B cell (primary cell): ENCODE measurements at regions not wholly inside any gene's neighbourhood (a gene's known extent, or its start where the extent isn't known, plus 50 kb on each side); places are given as distances from the start of the nearest gene placed in this dataset.

ENCODE experiments used
- ATAC-seq: fragments of 200-7000 bp; cut with Tn5 transposase; one replicate; pipeline ENCODE4 v1.10.0; 2021; ENCODE audit warnings: low read depth, mild to moderate bottlenecking, moderate number of reproducible peaks, moderate library complexity
- CTCF ChIA-PET: fragments of 350-600 bp; sonication (Branson Sonifier 250); formaldehyde crosslinking; loops from one replicate; lab custom pipeline; 2021; ENCODE audit warnings: antibody characterized with exemption, inconsistent platforms; lab: Charles Lee
- POLR2A ChIA-PET: fragments of 350-600 bp; sonication (Branson Sonifier 250); formaldehyde crosslinking; loops from one replicate; lab custom pipeline; 2021; ENCODE audit warnings: antibody characterized with exemption; lab: Charles Lee
- DNase-seq: peaks from one replicate; pipeline ENCODE4 v3.0.0; 2013
- H2AFZ ChIP-seq: 2 replicates; pipeline ENCODE4 v1.6.1; 2012; ENCODE audit warnings: mild to moderate bottlenecking, low read depth, low read length; ENCODE audit not compliant: insufficient read depth, poor library complexity, severe bottlenecking
- H3K27ac ChIP-seq, 2 donors: 1 replicate in 1 of 2; 2 replicates in 1 of 2; pipeline ENCODE4 v1.5.1; 2012 to 2013; ENCODE audit warnings: low read length in 2 of 2, mild to moderate bottlenecking in 2 of 2, moderate library complexity in 1 of 2
- H3K27me3 ChIP-seq, 4 experiments: fragments of 200-600 bp in 1 of 4; sonication (generic) in 1 of 4; replicated peaks in 1 of 4; 1 replicate in 2 of 4; 2 replicates in 2 of 4; pipeline versions ENCODE4 v1.6.1 to v1.7.0; 2013 to 2016; ENCODE audit warnings: low read length in 3 of 4, mild to moderate bottlenecking in 2 of 4, mixed read lengths in 1 of 4, moderate library complexity in 1 of 4; ENCODE audit not compliant: insufficient read depth in 4 of 4, control insufficient read depth in 3 of 4; ENCODE audit errors: control extremely low read depth in 1 of 4
- H3K36me3 ChIP-seq, 2 experiments: replicated peaks in 1 of 2; 1 replicate in 1 of 2; 2 replicates in 1 of 2; pipeline versions ENCODE4 v1.6.1 to v1.7.1; 2013; ENCODE audit warnings: low read length in 1 of 2; ENCODE audit not compliant: insufficient read depth in 2 of 2, control insufficient read depth in 1 of 2; ENCODE audit errors: control extremely low read depth in 1 of 2, extremely low read depth in 1 of 2
- H3K4me1 ChIP-seq, 2 donors: fragments of 200-600 bp in 1 of 2; sonication (generic) in 1 of 2; 1 replicate in 1 of 2; 2 replicates in 1 of 2; pipeline versions ENCODE4 v1.5.1 to v1.6.1; 2013 to 2017; ENCODE audit warnings: low read length in 2 of 2; ENCODE audit not compliant: control insufficient read depth in 2 of 2, insufficient read depth in 2 of 2
- H3K4me2 ChIP-seq: replicated peaks from 2 replicates; pipeline ENCODE3; 2012; ENCODE audit warnings: mild to moderate bottlenecking, low read depth, low read length; ENCODE audit not compliant: poor library complexity, severe bottlenecking
- H3K4me3 ChIP-seq, 5 experiments: fragments of 200-600 bp in 1 of 5; sonication (generic) in 1 of 5; 1 replicate in 3 of 5; 2 replicates in 2 of 5; pipeline versions ENCODE4 v1.5.1 to v1.7.0; 2011 to 2016; ENCODE audit warnings: low read length in 4 of 5, mild to moderate bottlenecking in 4 of 5, low read depth in 2 of 5, control low read depth in 1 of 5, moderate library complexity in 1 of 5; ENCODE audit not compliant: insufficient read depth in 1 of 5; ENCODE audit errors: control extremely low read depth in 1 of 5, extremely low read depth in 1 of 5
- H3K79me2 ChIP-seq: fragments of 200-600 bp; sonication (generic); one replicate; pipeline ENCODE4 v1.6.0; 2016; ENCODE audit warnings: low read length; ENCODE audit not compliant: control insufficient read depth, insufficient read depth
- H3K9ac ChIP-seq: fragments of 200-600 bp; sonication (generic); 2 replicates; pipeline ENCODE4 v1.6.1; 2017; ENCODE audit warnings: mild to moderate bottlenecking, low read length, moderate library complexity
- H3K9me3 ChIP-seq, 3 donors: one replicate each; pipeline versions ENCODE4 v1.6.1 to v1.7.1; 2013; ENCODE audit warnings: low read length in 2 of 3; ENCODE audit not compliant: control insufficient read depth in 2 of 3, insufficient read depth in 1 of 3; ENCODE audit errors: control extremely low read depth in 1 of 3
- H4K20me1 ChIP-seq: 2 replicates; pipeline ENCODE4 v1.6.0; 2012; ENCODE audit warnings: mild to moderate bottlenecking, low read length; ENCODE audit not compliant: insufficient read depth, control insufficient read depth, poor library complexity, severe bottlenecking
- H3K27ac Mint-ChIP-seq: one replicate; pipeline ENCODE4 v1.8.0; 2021; ENCODE audit warnings: mixed read lengths
- H3K27me3 Mint-ChIP-seq: one replicate; pipeline ENCODE4 v1.8.0; 2021; ENCODE audit warnings: mixed read lengths
- H3K4me1 Mint-ChIP-seq: one replicate; pipeline ENCODE4 v1.8.0; 2021; ENCODE audit warnings: mixed read lengths
- H3K4me3 Mint-ChIP-seq: one replicate; pipeline ENCODE4 v1.8.0; 2021; ENCODE audit warnings: mixed read lengths
- H3K9me3 Mint-ChIP-seq: one replicate; pipeline ENCODE4 v1.8.0; 2022; ENCODE audit warnings: mixed read lengths; ENCODE audit not compliant: insufficient read depth
- CTCF ChIP-seq: fragments of 200-600 bp; IDR thresholded peaks from one replicate; pipeline ENCODE4 v1.8.0; 2022; ENCODE audit warnings: antibody characterized with exemption, mild to moderate bottlenecking
- EZH2 ChIP-seq: IDR thresholded peaks from 2 replicates; pipeline ENCODE4 v1.6.1; 2012; ENCODE audit warnings: borderline replicate concordance, low read depth, mild to moderate bottlenecking, moderate library complexity, low read length; ENCODE audit not compliant: insufficient read depth, poor library complexity, severe bottlenecking
- WGBS: methylation state at CpG from one replicate; pipeline ENCODE4 v1.1.5; 2013; ENCODE audit warnings: missing lambda C conversion rate; ENCODE audit not compliant: insufficient coverage; 5-methylcytosine and 5-hydroxymethylcytosine counted together
- intact Hi-C: fragments of 100-400 bp; cut with micrococcal nuclease; formaldehyde crosslinking; loops from one replicate; pipeline ENCODE4 v1.10.0; 2022

GRCh38 chr7:98467570-98468312 is 66.9 kb upstream of the BAIAP2L1 start:
- POLR2A ChIA-PET = no interaction called here
- CTCF ChIA-PET = no interaction called here
- H3K9ac ChIP-seq = no peak overlapping the region
- no peak overlapping the region for H3K27ac ChIP-seq
- DNase-seq (no peak), ATAC-seq (no peak)
- Mint-ChIP-seq H3K4me3 (no peak overlapping the region), H3K27me3 (peaks cover 16% of the 10 kb centered on the region), H3K4me1 (peaks cover 6% of the 10 kb centered on the region), H3K9me3 (no peaks in the 10 kb centered on the region), H3K27ac (no peak overlapping the region)
- H3K4me1 ChIP-seq = peaks cover 3 to 4% of the 10 kb centered on the region in 2 donors
- no peak overlapping the region for H3K4me2 ChIP-seq
- no peak overlapping the region for H2AFZ ChIP-seq
- no peaks in the 10 kb centered on the region for H3K79me2 ChIP-seq
- H3K4me3 ChIP-seq = no peak overlapping the region
- H4K20me1 ChIP-seq = no peaks in the 10 kb centered on the region
- H3K27me3 ChIP-seq = peaks cover 0 to 30% (median 5%) of the 10 kb centered on the region in 4 experiments
- TF ChIP-seq EZH2 = no peak
- no peak for TF ChIP-seq CTCF
- intact Hi-C loops = no loop called here
- no peaks in the 10 kb centered on the region for H3K36me3 ChIP-seq
- WGBS = 81% methylated on average over 6 of the region's 8 CpGs
- H3K9me3 ChIP-seq = peaks cover 0 to 25% (median 0%) of the 10 kb centered on the region in 3 donors

GRCh38 chr7:98465022-98465421 is 64.1 kb upstream of the BAIAP2L1 start:
- no peak overlapping the region for H3K9ac ChIP-seq
- no peaks in the 10 kb centered on the region for H3K4me1 ChIP-seq
- no peaks in the 10 kb centered on the region for H3K4me1 Mint-ChIP-seq
- H3K79me2 ChIP-seq = no peaks in the 10 kb centered on the region
- peaks cover 9% of the 10 kb centered on the region for H3K27me3 Mint-ChIP-seq
- H3K4me3 ChIP-seq = no peak overlapping the region
- POLR2A ChIA-PET = no interaction called here
- H2AFZ ChIP-seq = no peak overlapping the region
- intact Hi-C loops = no loop called here
- no peak overlapping the region for H3K4me3 Mint-ChIP-seq
- no peaks in the 10 kb centered on the region for H3K9me3 Mint-ChIP-seq
- H3K9me3 ChIP-seq = peaks cover 0 to 15% (median 0%) of the 10 kb centered on the region in 3 donors
- no peak overlapping the region for H3K4me2 ChIP-seq
- H3K27me3 ChIP-seq = peaks cover 0 to 7% (median 0%) of the 10 kb centered on the region in 4 experiments
- DNase-seq = no peak
- CTCF ChIA-PET = no interaction called here
- no peaks in the 10 kb centered on the region for H3K36me3 ChIP-seq
- no peak overlapping the region for H3K27ac ChIP-seq
- no peaks in the 10 kb centered on the region for H4K20me1 ChIP-seq
- no peak for ATAC-seq
- TF ChIP-seq EZH2 (no peak), CTCF (no peak)
- no peak overlapping the region for H3K27ac Mint-ChIP-seq
- 88% methylated on average over 8 of the region's 8 CpGs for WGBS
